H1 (cell line): ENCODE measurements at regions not wholly inside any gene's neighbourhood (a gene's known extent, or its start where the extent isn't known, plus 50 kb on each side); places are given as distances from the start of the nearest gene placed in this dataset.

Source experiments
- ATF2 ChIP-seq: IDR thresholded peaks from 2 replicates; pipeline ENCODE4 v1.6.1; 2012; ENCODE audit warnings: low read length, inconsistent platforms
- CBX5 ChIP-seq: fragments of 300-800, 300-1000 bp; sonication (generic); IDR thresholded peaks from 2 replicates; pipeline ENCODE4 v1.7.1; 2016; ENCODE audit warnings: antibody characterized with exemption, low read length, low read depth
- CHD2 ChIP-seq: IDR thresholded peaks from 2 replicates; pipeline ENCODE4 v1.6.1; 2012; ENCODE audit warnings: low read length, improper control_type of control experiment
- POU5F1 ChIP-seq: IDR thresholded peaks from 2 replicates; pipeline ENCODE4 v1.6.1; 2011; ENCODE audit warnings: low read depth, mild to moderate bottlenecking, low read length, moderate library complexity
- RFX5 ChIP-seq: IDR thresholded peaks from 2 replicates; pipeline ENCODE4 v1.6.1; 2011; ENCODE audit warnings: low read depth, low read length, improper control_type of control experiment, borderline replicate concordance
- SP2 ChIP-seq: IDR thresholded peaks from 2 replicates; pipeline ENCODE4 v1.6.1; 2012; ENCODE audit warnings: mild to moderate bottlenecking, low read length, inconsistent platforms

- no peak for TF ChIP-seq CBX5
- TF ChIP-seq SP2, result no peak
- no peak for TF ChIP-seq CHD2
- TF ChIP-seq POU5F1, result no peak
- TF ChIP-seq ATF2, result no peak
- no peak for TF ChIP-seq RFX5
- TF ChIP-seq, all 59 proteins: peak for 0
Measured at GRCh38 chr4:177796841-177797240, 354.6 kb upstream of the AGA start (continued).
